BLaER1 treated with 17β-estradiol and CSF1 and Interleukin-3, amounts not matched to agents 10 nM and 100 nM (cell line): ENCODE measurements at regions not wholly inside any gene's neighbourhood (a gene's known extent, or its start where the extent isn't known, plus 50 kb on each side); places are given as distances from the start of the nearest gene placed in this dataset.
"Not testable (repeated sequence)": the region's sequence is repeated elsewhere in the genome, so short reads cannot be mapped to it uniquely, and the experiment has no call there.

Experiments
- H3K27ac ChIP-seq, 11 experiments: shearing (Covaris generic); formaldehyde crosslinking; 2 replicates each; pipeline ENCODE4 v1.8.1; 2022
- H3K27me3 ChIP-seq, 11 experiments: shearing (Covaris generic); formaldehyde crosslinking; 2 replicates each; pipeline ENCODE4 v1.8.1; 2022
- H3K36me3 ChIP-seq, 11 experiments: shearing (Covaris generic); formaldehyde crosslinking; 2 replicates each; pipeline ENCODE4 v1.8.1; 2022
- H3K4me1 ChIP-seq, 10 experiments: shearing (Covaris generic); formaldehyde crosslinking; 2 replicates each; pipeline ENCODE4 v1.8.1; 2022
- H3K4me2 ChIP-seq, 11 experiments: shearing (Covaris generic); formaldehyde crosslinking; 2 replicates each; pipeline ENCODE4 v1.8.1; 2022
- H3K4me3 ChIP-seq, 10 experiments: shearing (Covaris generic); formaldehyde crosslinking; 2 replicates each; pipeline ENCODE4 v1.8.1; 2022
- H3K9ac ChIP-seq, 11 experiments: shearing (Covaris generic); formaldehyde crosslinking; 2 replicates each; pipeline ENCODE4 v1.8.1; 2022
- H3K9me3 ChIP-seq, 11 experiments: shearing (Covaris generic); formaldehyde crosslinking; replicated peaks in 1 of 11; 2 replicates each; pipeline ENCODE4 v1.8.1; 2022
- H4K20me1 ChIP-seq, 11 experiments: shearing (Covaris generic); formaldehyde crosslinking; 2 replicates each; pipeline ENCODE4 v1.8.1; 2022
- Cebpa-rat ChIP-seq, 11 experiments: shearing (Covaris generic); IDR thresholded peaks; 2 replicates each; pipeline ENCODE4 v1.8.1; 2022

- H3K9ac ChIP-seq: no peak overlapping the region
- no peak overlapping the region for H3K4me2 ChIP-seq
- no peaks in the 10 kb centered on the region for H3K9me3 ChIP-seq
- H3K27me3 ChIP-seq: no peaks in the 10 kb centered on the region
- H3K36me3 ChIP-seq: no peaks in the 10 kb centered on the region
- H3K4me1 ChIP-seq: no peaks in the 10 kb centered on the region
- TF ChIP-seq Cebpa-rat (IDR thresholded peaks at IDR 0.05): no peak
- H4K20me1 ChIP-seq: no peaks in the 10 kb centered on the region
- no peak overlapping the region for H3K4me3 ChIP-seq
- H3K27ac ChIP-seq: no peak overlapping the region
Observed at GRCh38 chr10:37563107-37563714, 294.2 kb downstream of the ZNF248 start.

GRCh38 chr10:37552881-37553280, 304.5 kb downstream of the ZNF248 start:
- H3K9me3 ChIP-seq: 0 out of 22 replicates have a peak, but pooled peaks cover 0 to 5% (median 0%) of the 10 kb centered on the region in 11 experiments
- H3K4me2 ChIP-seq: peak overlapping the region in 1 of 11 experiments; percentile 2; a peak in 2 of 22 replicates

GRCh38 chr10:37549054-37549453, 308.4 kb downstream of the ZNF248 start:
- Histone ChIP-seq H3K4me1 (peaks cover 0 to 23% (median 0%) of the 10 kb centered on the region in 10 experiments; a peak in 5 of 20 replicates), H3K4me3 (no peak overlapping the region), H3K27me3 (no peaks in the 10 kb centered on the region), H3K4me2 (peak overlapping the region in 2 of 11 experiments; percentile 39 to 44; a peak in 2 of 22 replicates), H4K20me1 (no peaks in the 10 kb centered on the region), H3K9ac (no peak overlapping the region), H3K36me3 (no peaks in the 10 kb centered on the region), H3K9me3 (0 out of 22 replicates have a peak, but pooled peaks cover 0 to 5% (median 0%) of the 10 kb centered on the region in 11 experiments), H3K27ac (peak overlapping the region in 1 of 11 experiments; percentile 47; a peak in 2 of 22 replicates)
- TF ChIP-seq Cebpa-rat (IDR thresholded peaks at IDR 0.05): no peak

More at GRCh38 chr10:37552881-37553280, 304.5 kb downstream of the ZNF248 start:
- Histone ChIP-seq H3K4me3 (no peak overlapping the region), H3K27me3 (no peaks in the 10 kb centered on the region), H3K27ac (no peak overlapping the region), H3K9ac (no peak overlapping the region), H3K4me1 (peaks cover 0 to 20% (median 0%) of the 10 kb centered on the region in 10 experiments; a peak in 5 of 20 replicates), H4K20me1 (no peaks in the 10 kb centered on the region), H3K36me3 (no peaks in the 10 kb centered on the region)
- TF ChIP-seq Cebpa-rat (IDR thresholded peaks at IDR 0.05): no peak

GRCh38 chr10:37535459-37536246, 321.8 kb downstream of the ZNF248 start:
- H3K36me3 ChIP-seq: no peaks in the 10 kb centered on the region
- H3K9ac ChIP-seq: no peak overlapping the region
- H3K27me3 ChIP-seq: no peaks in the 10 kb centered on the region
- TF ChIP-seq Cebpa-rat (IDR thresholded peaks at IDR 0.05): no peak
- H3K4me3 ChIP-seq: no peak overlapping the region
- H3K27ac ChIP-seq: no peak overlapping the region
- peaks cover 0 to 13% (median 6%) of the 10 kb centered on the region in 11 experiments; a peak in 6 of 22 replicates for H3K9me3 ChIP-seq
- no peak overlapping the region for H3K4me2 ChIP-seq
- no peaks in the 10 kb centered on the region for H3K4me1 ChIP-seq
- H4K20me1 ChIP-seq: no peaks in the 10 kb centered on the region

- TF ChIP-seq Cebpa-rat (IDR thresholded peaks at IDR 0.05): no peak
- no peaks in the 10 kb centered on the region for H4K20me1 ChIP-seq
- no peak overlapping the region for H3K4me3 ChIP-seq
- H3K36me3 ChIP-seq: no peaks in the 10 kb centered on the region
- H3K27ac ChIP-seq: no peak overlapping the region
- no peak overlapping the region for H3K4me2 ChIP-seq
- no peak overlapping the region for H3K9ac ChIP-seq
- no peaks in the 10 kb centered on the region for H3K27me3 ChIP-seq
- H3K4me1 ChIP-seq: no peaks in the 10 kb centered on the region
- H3K9me3 ChIP-seq: peaks cover 0 to 13% (median 6%) of the 10 kb centered on the region in 11 experiments; a peak in 6 of 22 replicates
Observed at GRCh38 chr10:37534166-37534565, 323.2 kb downstream of the ZNF248 start.

GRCh38 chr10:37525410-37525809, 332.0 kb downstream of the ZNF248 start:
- not testable (repeated sequence) for H3K27ac ChIP-seq, H4K20me1 ChIP-seq, H3K9ac ChIP-seq, H3K9me3 ChIP-seq, H3K4me1 ChIP-seq, H3K27me3 ChIP-seq, H3K4me2 ChIP-seq, H3K4me3 ChIP-seq, H3K36me3 ChIP-seq

- Histone ChIP-seq H3K36me3 (no peaks in the 10 kb centered on the region), H3K4me2 (peak overlapping the region in 4 of 11 experiments; percentile 19 to 40 (median 35); a peak in 5 of 22 replicates), H3K4me3 (no peak overlapping the region), H3K27ac (no peak overlapping the region), H3K27me3 (no peaks in the 10 kb centered on the region), H3K9me3 (no peaks in the 10 kb centered on the region), H3K4me1 (peaks cover 0 to 10% (median 4%) of the 10 kb centered on the region in 10 experiments; a peak in 6 of 20 replicates), H3K9ac (no peak overlapping the region), H4K20me1 (no peaks in the 10 kb centered on the region)
- TF ChIP-seq Cebpa-rat (IDR thresholded peaks at IDR 0.05): no peak
Observed at GRCh38 chr10:37520488-37520887, 336.9 kb downstream of the ZNF248 start.

- not testable (repeated sequence) for H3K27me3 ChIP-seq, H3K27ac ChIP-seq, H3K4me3 ChIP-seq, H3K4me2 ChIP-seq, H4K20me1 ChIP-seq, H3K4me1 ChIP-seq, H3K9ac ChIP-seq, H3K36me3 ChIP-seq
- H3K9me3 ChIP-seq: peaks cover 18 to 24% (median 19%) of the 10 kb centered on the region in 11 experiments
Observed at GRCh38 chr10:37510520-37510919, 346.9 kb downstream of the ZNF248 start.

- H3K36me3 ChIP-seq: no peaks in the 10 kb centered on the region
- H3K27ac ChIP-seq: no peak overlapping the region
- H4K20me1 ChIP-seq: no peaks in the 10 kb centered on the region
- no peak overlapping the region for H3K4me3 ChIP-seq
- no peaks in the 10 kb centered on the region for H3K27me3 ChIP-seq
- H3K9ac ChIP-seq: no peak overlapping the region
- H3K4me1 ChIP-seq: no peaks in the 10 kb centered on the region
- no peak for TF ChIP-seq Cebpa-rat (IDR thresholded peaks at IDR 0.05)
- H3K9me3 ChIP-seq: no peaks in the 10 kb centered on the region
- H3K4me2 ChIP-seq: no peak overlapping the region
Observed at GRCh38 chr10:37496061-37496460, 361.3 kb downstream of the ZNF248 start.
